ENCODE measurements at regions not wholly inside any gene's neighbourhood (a gene's known extent, or its start where the extent isn't known, plus 50 kb on each side); places are given as distances from the start of the nearest gene placed in this dataset.

DNA sequence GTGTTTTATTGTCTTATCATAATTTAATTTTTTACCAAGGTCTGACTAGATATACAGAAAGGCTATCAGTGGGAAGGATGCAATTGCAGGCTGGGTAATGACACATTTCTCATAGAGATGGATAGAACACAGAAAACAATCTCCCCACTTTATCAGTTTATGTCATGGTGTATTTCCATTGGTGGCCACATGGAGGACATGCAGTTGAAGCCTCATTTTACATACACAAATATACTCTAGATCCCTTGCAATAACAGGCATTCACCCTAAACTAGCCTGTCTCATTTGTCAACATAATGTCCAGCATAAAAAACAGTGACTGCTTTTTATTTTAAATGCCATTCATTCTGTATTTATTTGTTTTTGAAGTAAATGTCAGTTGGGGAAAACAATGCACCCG, 526.3 kb downstream of the GABRG2 start:
- H3K27ac ChIP-seq (ENCODE audit: low read length) = no peak overlapping the region
- H3K9me2 ChIP-seq (ENCODE audit: insufficient read depth, low read length) = no peaks in the 10 kb centered on the region
- TF ChIP-seq MXI1 (conservative IDR thresholded peaks at IDR 0.05; ENCODE audit: poor library complexity, severe bottlenecking) (no peak), RAD21 (conservative IDR thresholded peaks at IDR 0.05) (no peak), EZH2 (IDR thresholded peaks at IDR 0.05; ENCODE audit: borderline replicate concordance, insufficient read depth, low read length, poor library complexity, severe bottlenecking) (no peak)
- TF ChIP-seq, protein P1, sequence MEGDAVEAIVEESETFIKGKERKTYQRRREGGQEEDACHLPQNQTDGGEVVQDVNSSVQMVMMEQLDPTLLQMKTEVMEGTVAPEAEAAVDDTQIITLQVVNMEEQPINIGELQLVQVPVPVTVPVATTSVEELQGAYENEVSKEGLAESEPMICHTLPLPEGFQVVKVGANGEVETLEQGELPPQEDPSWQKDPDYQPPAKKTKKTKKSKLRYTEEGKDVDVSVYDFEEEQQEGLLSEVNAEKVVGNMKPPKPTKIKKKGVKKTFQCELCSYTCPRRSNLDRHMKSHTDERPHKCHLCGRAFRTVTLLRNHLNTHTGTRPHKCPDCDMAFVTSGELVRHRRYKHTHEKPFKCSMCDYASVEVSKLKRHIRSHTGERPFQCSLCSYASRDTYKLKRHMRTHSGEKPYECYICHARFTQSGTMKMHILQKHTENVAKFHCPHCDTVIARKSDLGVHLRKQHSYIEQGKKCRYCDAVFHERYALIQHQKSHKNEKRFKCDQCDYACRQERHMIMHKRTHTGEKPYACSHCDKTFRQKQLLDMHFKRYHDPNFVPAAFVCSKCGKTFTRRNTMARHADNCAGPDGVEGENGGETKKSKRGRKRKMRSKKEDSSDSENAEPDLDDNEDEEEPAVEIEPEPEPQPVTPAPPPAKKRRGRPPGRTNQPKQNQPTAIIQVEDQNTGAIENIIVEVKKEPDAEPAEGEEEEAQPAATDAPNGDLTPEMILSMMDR (IDR thresholded peaks at IDR 0.05; ENCODE audit: poor library complexity, severe bottlenecking) = peak; percentile 35
- TF ChIP-seq, protein P2, sequence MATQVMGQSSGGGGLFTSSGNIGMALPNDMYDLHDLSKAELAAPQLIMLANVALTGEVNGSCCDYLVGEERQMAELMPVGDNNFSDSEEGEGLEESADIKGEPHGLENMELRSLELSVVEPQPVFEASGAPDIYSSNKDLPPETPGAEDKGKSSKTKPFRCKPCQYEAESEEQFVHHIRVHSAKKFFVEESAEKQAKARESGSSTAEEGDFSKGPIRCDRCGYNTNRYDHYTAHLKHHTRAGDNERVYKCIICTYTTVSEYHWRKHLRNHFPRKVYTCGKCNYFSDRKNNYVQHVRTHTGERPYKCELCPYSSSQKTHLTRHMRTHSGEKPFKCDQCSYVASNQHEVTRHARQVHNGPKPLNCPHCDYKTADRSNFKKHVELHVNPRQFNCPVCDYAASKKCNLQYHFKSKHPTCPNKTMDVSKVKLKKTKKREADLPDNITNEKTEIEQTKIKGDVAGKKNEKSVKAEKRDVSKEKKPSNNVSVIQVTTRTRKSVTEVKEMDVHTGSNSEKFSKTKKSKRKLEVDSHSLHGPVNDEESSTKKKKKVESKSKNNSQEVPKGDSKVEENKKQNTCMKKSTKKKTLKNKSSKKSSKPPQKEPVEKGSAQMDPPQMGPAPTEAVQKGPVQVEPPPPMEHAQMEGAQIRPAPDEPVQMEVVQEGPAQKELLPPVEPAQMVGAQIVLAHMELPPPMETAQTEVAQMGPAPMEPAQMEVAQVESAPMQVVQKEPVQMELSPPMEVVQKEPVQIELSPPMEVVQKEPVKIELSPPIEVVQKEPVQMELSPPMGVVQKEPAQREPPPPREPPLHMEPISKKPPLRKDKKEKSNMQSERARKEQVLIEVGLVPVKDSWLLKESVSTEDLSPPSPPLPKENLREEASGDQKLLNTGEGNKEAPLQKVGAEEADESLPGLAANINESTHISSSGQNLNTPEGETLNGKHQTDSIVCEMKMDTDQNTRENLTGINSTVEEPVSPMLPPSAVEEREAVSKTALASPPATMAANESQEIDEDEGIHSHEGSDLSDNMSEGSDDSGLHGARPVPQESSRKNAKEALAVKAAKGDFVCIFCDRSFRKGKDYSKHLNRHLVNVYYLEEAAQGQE (IDR thresholded peaks at IDR 0.05; ENCODE audit: borderline replicate concordance) = no peak
- no peaks in the 10 kb centered on the region for H3K79me2 ChIP-seq (replicated peaks; ENCODE audit: insufficient read depth, low read length)
- no peaks in the 10 kb centered on the region for H3K36me3 ChIP-seq (ENCODE audit: insufficient read depth, low read length)
- H3K4me3 ChIP-seq (ENCODE audit: low read length) = no peak overlapping the region
- no peaks in the 10 kb centered on the region for H3K27me3 ChIP-seq (ENCODE audit: insufficient read depth, low read depth, low read length)
- no peaks in the 10 kb centered on the region for H3F3A ChIP-seq (ENCODE audit: insufficient read depth, low read length, poor library complexity, severe bottlenecking)
- H3K9me3 ChIP-seq (ENCODE audit: low read length) = no peaks in the 10 kb centered on the region
- no peak overlapping the region for H3K9ac ChIP-seq (ENCODE audit: low read length)
- no peaks in the 10 kb centered on the region for H4K20me1 ChIP-seq (ENCODE audit: insufficient read depth)
- H2AFZ ChIP-seq (ENCODE audit: low read depth, low read length) = no peak overlapping the region
- H3K4me2 ChIP-seq (ENCODE audit: low read length) = no peak overlapping the region

DNA sequence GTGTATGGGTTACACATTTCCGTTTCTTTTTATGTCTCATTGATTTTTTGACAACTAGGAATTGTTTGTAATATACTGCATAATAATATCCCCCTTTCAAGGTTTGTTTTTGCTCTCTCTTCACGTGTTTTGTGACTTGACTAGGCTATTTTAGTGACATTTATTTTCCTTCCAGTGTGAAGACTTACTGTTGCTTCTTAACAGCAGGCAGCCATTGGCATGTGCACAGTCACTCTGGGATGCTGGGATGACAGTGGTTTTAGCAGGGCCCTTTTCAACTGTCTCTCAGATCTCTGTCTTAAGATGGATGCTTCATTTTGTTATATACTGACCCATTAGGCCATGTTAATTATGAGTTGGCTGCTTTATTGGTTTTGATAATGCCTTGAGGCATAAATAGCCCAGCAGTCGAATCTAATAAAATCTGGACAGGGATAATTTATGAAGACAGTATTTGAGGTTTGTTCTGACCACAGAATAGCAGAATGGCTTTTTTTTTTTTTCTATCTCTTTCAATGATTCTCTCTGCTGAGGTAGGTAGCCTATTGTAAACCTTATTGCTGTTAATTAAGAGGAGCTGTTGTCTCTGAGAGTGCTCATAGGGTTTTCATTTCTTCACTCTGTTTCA, 536.0 kb downstream of the GABRG2 start:
- no peak overlapping the region for H3K4me2 ChIP-seq (ENCODE audit: low read length)
- no peak overlapping the region for H2AFZ ChIP-seq (ENCODE audit: low read depth, low read length)
- H3K79me2 ChIP-seq (replicated peaks; ENCODE audit: insufficient read depth, low read length) = no peaks in the 10 kb centered on the region
- peaks cover 4% of the 10 kb centered on the region for H3K9me3 ChIP-seq (ENCODE audit: low read length)
- H3K36me3 ChIP-seq (ENCODE audit: insufficient read depth, low read length) = no peaks in the 10 kb centered on the region
- no peaks in the 10 kb centered on the region for H4K20me1 ChIP-seq (ENCODE audit: insufficient read depth)
- peak overlapping the region; percentile 14 for H3K27ac ChIP-seq (ENCODE audit: low read length)
- H3F3A ChIP-seq (ENCODE audit: insufficient read depth, low read length, poor library complexity, severe bottlenecking) = no peaks in the 10 kb centered on the region
- no peaks in the 10 kb centered on the region for H3K9me2 ChIP-seq (ENCODE audit: insufficient read depth, low read length)
- TF ChIP-seq, protein P2 (IDR thresholded peaks at IDR 0.05; ENCODE audit: borderline replicate concordance) = peak; percentile 33
- TF ChIP-seq, protein P1 (IDR thresholded peaks at IDR 0.05; ENCODE audit: poor library complexity, severe bottlenecking) = no peak
- TF ChIP-seq RAD21 (conservative IDR thresholded peaks at IDR 0.05) (peak; percentile 23), EP300 (conservative IDR thresholded peaks at IDR 0.05; ENCODE audit: poor library complexity, severe bottlenecking) (peak; percentile 80), MXI1 (conservative IDR thresholded peaks at IDR 0.05; ENCODE audit: poor library complexity, severe bottlenecking) (no peak), SMC3 (conservative IDR thresholded peaks at IDR 0.05; ENCODE audit: poor library complexity) (peak; percentile 25), EZH2 (IDR thresholded peaks at IDR 0.05; ENCODE audit: borderline replicate concordance, insufficient read depth, low read length, poor library complexity, severe bottlenecking) (no peak), TAF1 (IDR thresholded peaks at IDR 0.05; ENCODE audit: low read depth) (no peak), POLR2AphosphoS5 (IDR thresholded peaks at IDR 0.05) (peak; percentile 55)
- H3K27me3 ChIP-seq (ENCODE audit: insufficient read depth, low read depth, low read length) = no peaks in the 10 kb centered on the region
- no peak overlapping the region for H3K4me3 ChIP-seq (ENCODE audit: low read length)
- no peak overlapping the region for H3K9ac ChIP-seq (ENCODE audit: low read length)

Data from neural cell (in vitro differentiated cells).